NCI-H146 treated with DMSO at 0.1 percent for 48 hours (cell line): ENCODE measurements at regions not wholly inside any gene's neighbourhood (a gene's known extent, or its start where the extent isn't known, plus 50 kb on each side); places are given as distances from the start of the nearest gene placed in this dataset.
"Not testable (repeated sequence)": the region's sequence is repeated elsewhere in the genome, so short reads cannot be mapped to it uniquely, and the experiment has no call there.

Source experiments
- DNase-seq: peaks from one replicate; lab custom pipeline; 2025; ENCODE audit not compliant: unreplicated experiment; lab: John Stamatoyannopoulos, UW

GRCh38 chr3:178206521-178206920 is 329.7 kb upstream of the KCNMB2 start:
- DNase-seq, result peak; percentile 64

GRCh38 chr3:178207161-178207560 is 329.1 kb upstream of the KCNMB2 start:
- not testable (repeated sequence) for DNase-seq

GRCh38 chr3:178207627-178208026 is 328.6 kb upstream of the KCNMB2 start:
- DNase-seq, result not testable (repeated sequence)

- DNase-seq, result not testable (repeated sequence)
Measured at GRCh38 chr3:178209116-178209515, 327.1 kb upstream of the KCNMB2 start.

- DNase-seq, result not testable (repeated sequence)
Measured at GRCh38 chr3:178209618-178210017, 326.6 kb upstream of the KCNMB2 start.

- DNase-seq, result not testable (repeated sequence)
Measured at GRCh38 chr3:178211086-178211485, 325.1 kb upstream of the KCNMB2 start.

GRCh38 chr3:178217479-178217878 is 318.8 kb upstream of the KCNMB2 start:
- no peak for DNase-seq

- DNase-seq, result no peak
Measured at GRCh38 chr3:178218231-178218630, 318.0 kb upstream of the KCNMB2 start.

GRCh38 chr3:178219661-178220060 is 316.6 kb upstream of the KCNMB2 start:
- not testable (repeated sequence) for DNase-seq

GRCh38 chr3:178223876-178224275 is 312.4 kb upstream of the KCNMB2 start:
- DNase-seq, result no peak

- no peak for DNase-seq
Measured at GRCh38 chr3:178226094-178226493, 310.1 kb upstream of the KCNMB2 start.

- no peak for DNase-seq
Measured at GRCh38 chr3:178231645-178232044, 304.6 kb upstream of the KCNMB2 start.

GRCh38 chr3:178233371-178234071 is 302.7 kb upstream of the KCNMB2 start:
- DNase-seq, result peak; percentile 26

- DNase-seq, result no peak
Measured at GRCh38 chr3:178236555-178237277, 299.5 kb upstream of the KCNMB2 start.

GRCh38 chr3:178238179-178238578 is 298.1 kb upstream of the KCNMB2 start:
- DNase-seq, result peak; percentile 77

- peak; percentile 100 for DNase-seq
Measured at GRCh38 chr3:178244733-178245709, 291.2 kb upstream of the KCNMB2 start.

GRCh38 chr3:178246004-178246403 is 290.2 kb upstream of the KCNMB2 start:
- DNase-seq, result peak; percentile 90

GRCh38 chr3:178255315-178255714 is 280.9 kb upstream of the KCNMB2 start:
- DNase-seq, result no peak

GRCh38 chr3:178257491-178257890 is 278.7 kb upstream of the KCNMB2 start:
- DNase-seq, result no peak

GRCh38 chr3:178258121-178258520 is 278.1 kb upstream of the KCNMB2 start:
- DNase-seq, result no peak

- no peak for DNase-seq
Measured at GRCh38 chr3:178259703-178260102, 276.5 kb upstream of the KCNMB2 start.
